ENCODE measurements at regions not wholly inside any gene's neighbourhood (a gene's known extent, or its start where the extent isn't known, plus 50 kb on each side); places are given as distances from the start of the nearest gene placed in this dataset.

GRCh38 chr11:26227883-26228502 lies 103.9 kb upstream of the ANO3 start:
- no peak overlapping the region for H3K4me3 ChIP-seq (replicated peaks in 1 of 2; ENCODE audit: low read depth in 2 of 2, low read length in 2 of 2)
- DNase-seq (ENCODE audit: low read depth in 2 of 2): no peak
- no peak for TF ChIP-seq CTCF (IDR thresholded peaks at IDR 0.05; ENCODE audit: low read depth, low read length)

GRCh38 chr11:26228778-26229177 lies 103.2 kb upstream of the ANO3 start:
- peak; percentile 33 to 70 for DNase-seq (ENCODE audit: low read depth in 2 of 2)
- TF ChIP-seq CTCF (IDR thresholded peaks at IDR 0.05; ENCODE audit: low read depth, low read length): no peak

GRCh38 chr11:26229257-26229656 lies 102.7 kb upstream of the ANO3 start:
- TF ChIP-seq CTCF (IDR thresholded peaks at IDR 0.05; ENCODE audit: low read depth, low read length): no peak
- DNase-seq (ENCODE audit: low read depth in 2 of 2): peak; percentile 95 to 99
- H3K4me3 ChIP-seq (replicated peaks in 1 of 2; ENCODE audit: low read depth in 2 of 2, low read length in 2 of 2): no peak overlapping the region

More at GRCh38 chr11:26228778-26229177, 103.2 kb upstream of the ANO3 start:
- no peak overlapping the region for H3K4me3 ChIP-seq (replicated peaks in 1 of 2; ENCODE audit: low read depth in 2 of 2, low read length in 2 of 2)

- H3K4me3 ChIP-seq (replicated peaks in 1 of 2; ENCODE audit: low read depth in 2 of 2, low read length in 2 of 2): no peak overlapping the region
- DNase-seq (ENCODE audit: low read depth in 2 of 2): peak; percentile 20 to 63
- TF ChIP-seq CTCF (IDR thresholded peaks at IDR 0.05; ENCODE audit: low read depth, low read length): no peak
Observed at GRCh38 chr11:26229981-26230380, 101.9 kb upstream of the ANO3 start.

- no peak overlapping the region for H3K4me3 ChIP-seq (replicated peaks in 1 of 2; ENCODE audit: low read depth in 2 of 2, low read length in 2 of 2)
- TF ChIP-seq CTCF (IDR thresholded peaks at IDR 0.05; ENCODE audit: low read depth, low read length): no peak
- peak; percentile 43 to 88 for DNase-seq (ENCODE audit: low read depth in 2 of 2)
Observed at GRCh38 chr11:26231252-26231661, 100.7 kb upstream of the ANO3 start.

- no peak overlapping the region for H3K4me3 ChIP-seq (replicated peaks in 1 of 2; ENCODE audit: low read depth in 2 of 2, low read length in 2 of 2)
- TF ChIP-seq CTCF (IDR thresholded peaks at IDR 0.05; ENCODE audit: low read depth, low read length): no peak
- DNase-seq (ENCODE audit: low read depth in 2 of 2): peak in 1 of 2 donors; percentile 68
Observed at GRCh38 chr11:26234451-26234850, 97.5 kb upstream of the ANO3 start.

- DNase-seq (ENCODE audit: low read depth in 2 of 2): peak in 1 of 2 donors; percentile 28
- no peak for TF ChIP-seq CTCF (IDR thresholded peaks at IDR 0.05; ENCODE audit: low read depth, low read length)
- no peak overlapping the region for H3K4me3 ChIP-seq (replicated peaks in 1 of 2; ENCODE audit: low read depth in 2 of 2, low read length in 2 of 2)
Observed at GRCh38 chr11:26243426-26243825, 88.5 kb upstream of the ANO3 start.
